Astrocyte (in vitro differentiated cells and primary cell): ENCODE measurements at regions not wholly inside any gene's neighbourhood (a gene's known extent, or its start where the extent isn't known, plus 50 kb on each side); places are given as distances from the start of the nearest gene placed in this dataset.

Experiments used
- DNase-seq: peaks from one replicate; pipeline ENCODE4 v3.0.0-alpha.2; 2010; ENCODE audit warnings: low read depth
- FAIRE-seq: peaks from 2 replicates; lab custom pipeline; 2011; peaks lifted over from hg19 to GRCh38; lab: Jason Lieb, UNC
- H2AFZ ChIP-seq: 2 replicates; pipeline ENCODE4 v1.6.0; 2012; ENCODE audit warnings: low read depth, low read length, inconsistent platforms
- H3K27ac ChIP-seq: 2 replicates; pipeline ENCODE4 v1.5.1; 2011; ENCODE audit warnings: low read depth, low read length, inconsistent platforms
- H3K27me3 ChIP-seq: 2 replicates; pipeline ENCODE4 v1.6.0; 2011; ENCODE audit warnings: low read length, inconsistent platforms; ENCODE audit not compliant: insufficient read depth
- H3K36me3 ChIP-seq: 2 replicates; pipeline ENCODE4 v1.5.1; 2011; ENCODE audit warnings: low read length, inconsistent platforms; ENCODE audit not compliant: insufficient read depth
- H3K4me1 ChIP-seq: 2 replicates; pipeline ENCODE4 v1.5.1; 2011; ENCODE audit warnings: low read length, inconsistent platforms; ENCODE audit not compliant: insufficient read depth
- H3K4me2 ChIP-seq: 2 replicates; pipeline ENCODE4 v1.6.0; 2012; ENCODE audit warnings: low read length, inconsistent platforms
- H3K4me3 ChIP-seq: 2 replicates; pipeline ENCODE4 v1.5.1; 2011; ENCODE audit warnings: low read depth, mild to moderate bottlenecking, low read length, inconsistent platforms; ENCODE audit not compliant: insufficient read depth
- H3K79me2 ChIP-seq: 2 replicates; pipeline ENCODE4 v1.6.0; 2012; ENCODE audit warnings: mild to moderate bottlenecking, low read length, inconsistent platforms; ENCODE audit not compliant: insufficient read depth
- H3K9ac ChIP-seq: 2 replicates; pipeline ENCODE4 v1.6.0; 2012; ENCODE audit warnings: mild to moderate bottlenecking, low read length, inconsistent platforms
- H3K9me3 ChIP-seq: 2 replicates; pipeline ENCODE4 v1.5.1; 2012; ENCODE audit warnings: low read depth, mild to moderate bottlenecking, low read length, inconsistent platforms; ENCODE audit not compliant: insufficient read depth
- H4K20me1 ChIP-seq: 2 replicates; pipeline ENCODE4 v1.6.0; 2012; ENCODE audit warnings: low read length, inconsistent platforms; ENCODE audit not compliant: insufficient read depth
- H3K27ac Mint-ChIP-seq: one replicate; pipeline ENCODE4 v1.8.0; 2021; ENCODE audit warnings: mild to moderate bottlenecking, mixed read lengths; ENCODE audit not compliant: unreplicated experiment
- H3K27me3 Mint-ChIP-seq: one replicate; pipeline ENCODE4 v1.8.0; 2021; ENCODE audit warnings: low read depth, mixed read lengths; ENCODE audit not compliant: unreplicated experiment
- H3K36me3 Mint-ChIP-seq: one replicate; pipeline ENCODE4 v1.8.0; 2021; ENCODE audit warnings: low read depth, mixed read lengths; ENCODE audit not compliant: unreplicated experiment
- H3K4me1 Mint-ChIP-seq: one replicate; pipeline ENCODE4 v1.8.0; 2021; ENCODE audit warnings: low read depth, mixed read lengths; ENCODE audit not compliant: unreplicated experiment
- H3K4me3 Mint-ChIP-seq: one replicate; pipeline ENCODE4 v1.8.0; 2021; ENCODE audit warnings: mild to moderate bottlenecking, moderate library complexity, mixed read lengths; ENCODE audit not compliant: unreplicated experiment
- H3K9me3 Mint-ChIP-seq: one replicate; pipeline ENCODE4 v1.8.0; 2021; ENCODE audit warnings: mild to moderate bottlenecking, mixed read lengths; ENCODE audit not compliant: unreplicated experiment
- EZH2 ChIP-seq: IDR thresholded peaks from 2 replicates; pipeline ENCODE4 v1.6.1; 2012; ENCODE audit warnings: mild to moderate bottlenecking, low read length, inconsistent platforms; ENCODE audit not compliant: insufficient read depth
- TF ChIP-seq, protein P1 (sequence below): IDR thresholded peaks from 2 replicates; pipeline ENCODE4 v1.5.1; 2011; ENCODE audit warnings: low read depth, mild to moderate bottlenecking, inconsistent platforms, low read length, moderate library complexity; ENCODE audit not compliant: insufficient read depth

DNA sequence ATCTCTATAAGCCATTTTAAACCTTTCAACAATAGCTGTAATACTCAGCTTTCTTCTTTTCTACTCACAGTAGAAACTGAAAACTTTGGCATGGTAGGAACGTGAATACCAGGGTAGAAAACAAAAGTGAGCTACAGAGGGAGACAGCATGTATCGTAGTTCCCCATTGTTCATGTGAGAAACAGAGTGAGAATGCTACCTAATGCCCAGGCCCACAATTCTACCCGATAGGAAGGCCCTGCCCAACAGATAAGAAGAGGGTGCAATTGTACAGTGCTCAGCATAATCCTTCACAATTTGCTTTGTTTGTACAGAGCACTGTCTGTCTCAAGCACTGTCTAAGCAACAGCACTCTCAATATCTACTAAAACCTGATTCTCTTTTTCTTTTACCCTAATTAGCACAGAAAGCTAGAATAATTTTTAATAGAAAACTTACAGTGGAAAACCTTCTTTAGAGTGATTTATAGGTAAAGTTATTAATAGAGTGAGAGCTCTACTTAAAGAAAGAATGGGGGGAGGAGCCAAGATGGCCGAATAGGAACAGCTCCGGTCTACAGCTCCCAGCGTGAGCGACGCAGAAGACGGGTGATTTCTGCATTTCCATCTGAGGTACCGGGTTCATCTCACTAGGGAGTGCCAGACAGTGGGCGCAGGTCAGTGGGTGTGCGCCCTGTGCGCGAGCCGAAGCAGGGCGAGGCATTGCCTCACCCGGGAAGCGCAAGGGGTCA lies 322.3 kb downstream of the EFNB2 start:
- Histone ChIP-seq H3K27me3 (no peaks in the 10 kb centered on the region), H3K9me3 (no peaks in the 10 kb centered on the region), H3K4me1 (no peaks in the 10 kb centered on the region), H3K4me2 (no peak overlapping the region), H4K20me1 (no peaks in the 10 kb centered on the region), H2AFZ (peak overlapping the region; percentile 32), H3K4me3 (no peak overlapping the region), H3K79me2 (no peaks in the 10 kb centered on the region), H3K9ac (no peak overlapping the region), H3K27ac (no peak overlapping the region), H3K36me3 (no peaks in the 10 kb centered on the region)
- Mint-ChIP-seq H3K36me3 (no peaks in the 10 kb centered on the region), H3K9me3 (no peaks in the 10 kb centered on the region), H3K27me3 (no peaks in the 10 kb centered on the region), H3K4me1 (peaks cover 6% of the 10 kb centered on the region), H3K4me3 (no peak overlapping the region), H3K27ac (no peak overlapping the region)
- FAIRE-seq (no peak), DNase-seq (no peak)
- TF ChIP-seq, protein P1, sequence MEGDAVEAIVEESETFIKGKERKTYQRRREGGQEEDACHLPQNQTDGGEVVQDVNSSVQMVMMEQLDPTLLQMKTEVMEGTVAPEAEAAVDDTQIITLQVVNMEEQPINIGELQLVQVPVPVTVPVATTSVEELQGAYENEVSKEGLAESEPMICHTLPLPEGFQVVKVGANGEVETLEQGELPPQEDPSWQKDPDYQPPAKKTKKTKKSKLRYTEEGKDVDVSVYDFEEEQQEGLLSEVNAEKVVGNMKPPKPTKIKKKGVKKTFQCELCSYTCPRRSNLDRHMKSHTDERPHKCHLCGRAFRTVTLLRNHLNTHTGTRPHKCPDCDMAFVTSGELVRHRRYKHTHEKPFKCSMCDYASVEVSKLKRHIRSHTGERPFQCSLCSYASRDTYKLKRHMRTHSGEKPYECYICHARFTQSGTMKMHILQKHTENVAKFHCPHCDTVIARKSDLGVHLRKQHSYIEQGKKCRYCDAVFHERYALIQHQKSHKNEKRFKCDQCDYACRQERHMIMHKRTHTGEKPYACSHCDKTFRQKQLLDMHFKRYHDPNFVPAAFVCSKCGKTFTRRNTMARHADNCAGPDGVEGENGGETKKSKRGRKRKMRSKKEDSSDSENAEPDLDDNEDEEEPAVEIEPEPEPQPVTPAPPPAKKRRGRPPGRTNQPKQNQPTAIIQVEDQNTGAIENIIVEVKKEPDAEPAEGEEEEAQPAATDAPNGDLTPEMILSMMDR = no peak
- TF ChIP-seq EZH2 = no peak

DNA sequence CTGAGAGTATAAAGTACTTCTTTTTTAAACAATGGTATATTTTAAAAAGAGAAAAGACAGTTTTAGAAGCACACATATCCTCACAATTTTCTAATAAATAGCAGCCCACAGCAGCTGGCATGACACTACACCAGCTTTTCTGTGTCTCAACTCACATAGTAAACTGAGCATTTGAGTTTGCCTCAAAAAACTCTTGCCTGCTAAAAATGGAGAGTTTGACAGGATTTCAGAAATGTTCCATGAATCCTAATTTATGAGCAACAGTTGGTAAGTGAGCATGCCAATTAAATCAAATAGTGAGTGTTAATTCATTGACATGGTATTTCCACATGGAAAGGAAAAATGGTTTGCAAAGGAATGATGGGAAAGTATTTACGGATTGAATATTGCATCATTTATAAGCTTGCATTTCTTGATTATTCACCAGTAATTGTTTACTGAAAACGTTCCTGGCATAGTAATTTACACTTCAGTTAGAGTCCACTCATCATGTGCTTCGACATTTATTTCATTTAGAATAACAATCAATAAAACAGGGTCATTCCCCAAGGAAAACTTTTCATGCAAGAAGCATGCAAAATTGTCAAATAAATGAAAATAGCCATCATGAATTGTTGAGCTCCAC lies 323.0 kb downstream of the EFNB2 start:
- Histone ChIP-seq H3K4me3 (no peak overlapping the region), H3K4me2 (no peak overlapping the region), H3K9ac (no peak overlapping the region), H2AFZ (no peak overlapping the region), H3K79me2 (no peaks in the 10 kb centered on the region), H3K4me1 (no peaks in the 10 kb centered on the region), H4K20me1 (no peaks in the 10 kb centered on the region), H3K9me3 (no peaks in the 10 kb centered on the region), H3K27me3 (no peaks in the 10 kb centered on the region), H3K27ac (no peak overlapping the region), H3K36me3 (no peaks in the 10 kb centered on the region)
- TF ChIP-seq EZH2 = no peak
- TF ChIP-seq, protein P1 = no peak
- Mint-ChIP-seq H3K36me3 (no peaks in the 10 kb centered on the region), H3K27ac (no peak overlapping the region), H3K4me3 (no peak overlapping the region), H3K4me1 (peaks cover 6% of the 10 kb centered on the region), H3K9me3 (no peaks in the 10 kb centered on the region), H3K27me3 (no peaks in the 10 kb centered on the region)
- no peak for DNase-seq
- no peak for FAIRE-seq

DNA sequence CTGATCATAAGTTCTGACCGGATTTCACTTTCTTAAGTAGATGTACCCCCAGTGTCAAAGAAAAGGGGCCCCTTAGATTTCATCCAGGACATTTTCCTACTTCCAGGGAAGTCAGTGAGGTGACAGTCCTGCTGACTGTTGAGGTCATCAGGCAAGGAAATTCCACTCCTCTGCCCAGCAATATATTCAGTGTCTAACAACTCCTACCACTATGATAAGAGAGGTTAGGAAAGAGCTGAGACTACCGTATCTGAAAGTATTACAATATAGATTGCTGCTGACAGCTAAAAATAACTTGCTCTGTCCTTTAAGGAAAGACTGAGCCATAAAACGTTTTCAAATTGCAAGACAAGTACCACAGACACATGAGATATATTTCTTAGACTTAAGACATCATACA lies 325.1 kb downstream of the EFNB2 start:
- no peak overlapping the region for H3K27ac ChIP-seq
- no peaks in the 10 kb centered on the region for H3K9me3 ChIP-seq
- no peaks in the 10 kb centered on the region for H4K20me1 ChIP-seq
- H3K4me1 ChIP-seq = no peaks in the 10 kb centered on the region
- no peak overlapping the region for H3K4me2 ChIP-seq
- no peaks in the 10 kb centered on the region for H3K27me3 ChIP-seq
- Mint-ChIP-seq H3K27ac (no peak overlapping the region), H3K36me3 (no peaks in the 10 kb centered on the region), H3K27me3 (no peaks in the 10 kb centered on the region), H3K4me1 (peaks cover 6% of the 10 kb centered on the region), H3K4me3 (no peak overlapping the region), H3K9me3 (no peaks in the 10 kb centered on the region)
- H3K4me3 ChIP-seq = no peak overlapping the region
- DNase-seq (no peak), FAIRE-seq (no peak)
- H3K36me3 ChIP-seq = no peaks in the 10 kb centered on the region
- H3K79me2 ChIP-seq = no peaks in the 10 kb centered on the region
- no peak overlapping the region for H3K9ac ChIP-seq
- TF ChIP-seq, protein P1 = no peak
- TF ChIP-seq EZH2 = no peak
- no peak overlapping the region for H2AFZ ChIP-seq
